Panc1 (cell line): ENCODE measurements at regions not wholly inside any gene's neighbourhood (a gene's known extent, or its start where the extent isn't known, plus 50 kb on each side); places are given as distances from the start of the nearest gene placed in this dataset.

ENCODE experiments used
- ATAC-seq: fragments of 200-7000 bp; cut with Tn5 transposase; 2 replicates; pipeline ENCODE4 v1.9.1; 2020; ENCODE audit warnings: mild to moderate bottlenecking, moderate library complexity
- BruUV-seq: library from RNA; stranded (reverse); fragments of 400-500 nt; replicated peaks from 2 replicates; lab custom pipeline; 2021; lab: Mats Ljungman, UMichigan
- CTCF ChIA-PET: fragments of 300-600 bp; sonication (Branson Sonifier 250); formaldehyde crosslinking; loops from one replicate; lab custom pipeline; 2022; ENCODE audit warnings: antibody characterized with exemption; lab: Charles Lee
- POLR2A ChIA-PET: fragments of 300-600 bp; sonication (Branson Sonifier 250); formaldehyde crosslinking; loops from one replicate; lab custom pipeline; 2022; ENCODE audit warnings: antibody characterized with exemption; lab: Charles Lee
- DNase-seq: peaks from one replicate; pipeline ENCODE4 v3.0.0-alpha.2; 2010; ENCODE audit warnings: low read depth, low spot score
- H3K27ac ChIP-seq: 2 replicates; pipeline ENCODE4 v1.5.1; 2011; ENCODE audit warnings: mild to moderate bottlenecking, low read length, inconsistent platforms
- H3K27me3 ChIP-seq: fragments of 200-500 bp; sonication (Bioruptor generic); 2 replicates; pipeline ENCODE4 v1.6.0; 2014; ENCODE audit warnings: low read length, inconsistent platforms; ENCODE audit not compliant: control insufficient read depth, insufficient read depth
- H3K36me3 ChIP-seq: fragments of 200-500 bp; sonication (Bioruptor generic); 2 replicates; pipeline ENCODE4 v1.5.1; 2014; ENCODE audit warnings: inconsistent platforms, mild to moderate bottlenecking, low read length, moderate library complexity; ENCODE audit not compliant: control insufficient read depth, insufficient read depth
- H3K4me1 ChIP-seq: 2 replicates; pipeline ENCODE4 v1.5.1; 2011; ENCODE audit warnings: inconsistent platforms, mild to moderate bottlenecking, low read length, moderate library complexity; ENCODE audit not compliant: control insufficient read depth, insufficient read depth
- H3K4me3 ChIP-seq, 2 experiments: 2 replicates each; pipeline ENCODE4 v1.5.1; 2011 to 2012; ENCODE audit warnings: low read depth in 2 of 2, low read length in 2 of 2, mild to moderate bottlenecking in 2 of 2, inconsistent platforms in 1 of 2, moderate library complexity in 1 of 2
- H3K9me3 ChIP-seq: fragments of 200-500 bp; sonication (Bioruptor generic); 2 replicates; pipeline ENCODE4 v1.5.1; 2014; ENCODE audit warnings: low read depth, mild to moderate bottlenecking, inconsistent platforms, low read length, moderate library complexity; ENCODE audit not compliant: control insufficient read depth, insufficient read depth
- CTCF ChIP-seq: fragments of 450-650 bp; IDR thresholded peaks from 2 replicates; pipeline ENCODE4 v1.5.1; 2017; ENCODE audit warnings: mild to moderate bottlenecking
- POLR2AphosphoS5 ChIP-seq: IDR thresholded peaks from 2 replicates; pipeline ENCODE4 v1.6.1; 2012; ENCODE audit warnings: mild to moderate bottlenecking, low read depth, low read length, moderate library complexity
- REST ChIP-seq, 2 experiments: IDR thresholded peaks; 2 replicates each; pipeline ENCODE4 v1.6.1; 2011 to 2012; ENCODE audit warnings: low read depth in 2 of 2, control low read depth in 1 of 2, low read length in 1 of 2, mild to moderate bottlenecking in 1 of 2, moderate library complexity in 1 of 2; ENCODE audit not compliant: insufficient read depth in 1 of 2
- SIN3A ChIP-seq: IDR thresholded peaks from 2 replicates; pipeline ENCODE4 v1.6.1; 2012; ENCODE audit warnings: low read depth, mild to moderate bottlenecking, low read length, moderate library complexity, borderline replicate concordance; ENCODE audit not compliant: insufficient read depth
- TCF7L2 ChIP-seq: IDR thresholded peaks from 2 replicates; pipeline ENCODE4 v1.6.1; 2011; ENCODE audit warnings: mild to moderate bottlenecking, low read depth, low read length, inconsistent platforms
- in situ Hi-C: cut with HindIII; loops from 2 replicates; pipeline ENCODE4 v1.10.0; 2016; ENCODE audit warnings: low sequenced_read_pairs, low pct_unique_long_range_greater_than_20kb
- intact Hi-C: fragments of 100-400 bp; cut with micrococcal nuclease; formaldehyde crosslinking; loops from one replicate; pipeline ENCODE4 v1.10.0; 2022; ENCODE audit not compliant: unreplicated experiment

GRCh38 chr9:12955510-12956163 is 180.8 kb downstream of the LURAP1L start:
- no peak for DNase-seq
- no peaks in the 10 kb centered on the region for H3K4me1 ChIP-seq
- no peaks in the 10 kb centered on the region for H3K9me3 ChIP-seq
- TF ChIP-seq TCF7L2 (no peak), CTCF (no peak), REST (IDR thresholded peaks at IDR 0.05; ENCODE audit: insufficient read depth in 1 of 2, low read depth in 2 of 2, low read length in 1 of 2) (no peak), SIN3A (no peak), POLR2AphosphoS5 (no peak)
- ChIA-PET POLR2A (no interaction called here), CTCF (no interaction called here)
- intact Hi-C loops, result no loop called here
- no peaks in the 10 kb centered on the region for H3K36me3 ChIP-seq
- no peak overlapping the region for H3K4me3 ChIP-seq
- in situ Hi-C loops, result no loop called here
- H3K27ac ChIP-seq, result no peak overlapping the region
- no peaks in the 10 kb centered on the region for H3K27me3 ChIP-seq
- no TSS peak for BruUV-seq
- ATAC-seq, result no peak

GRCh38 chr9:12956261-12956660 is 181.4 kb downstream of the LURAP1L start:
- DNase-seq (no peak), ATAC-seq (no peak)
- in situ Hi-C loops (no loop called here), intact Hi-C loops (no loop called here)
- TF ChIP-seq TCF7L2 (no peak), SIN3A (no peak), POLR2AphosphoS5 (no peak), REST (IDR thresholded peaks at IDR 0.05; ENCODE audit: insufficient read depth in 1 of 2, low read depth in 2 of 2, low read length in 1 of 2) (no peak), CTCF (no peak)
- ChIA-PET POLR2A (no interaction called here), CTCF (no interaction called here)
- Histone ChIP-seq H3K27me3 (no peaks in the 10 kb centered on the region), H3K36me3 (no peaks in the 10 kb centered on the region), H3K9me3 (no peaks in the 10 kb centered on the region), H3K4me3 (no peak overlapping the region), H3K27ac (no peak overlapping the region), H3K4me1 (no peaks in the 10 kb centered on the region)
- no TSS peak for BruUV-seq
